ENCODE measurements at regions not wholly inside any gene's neighbourhood (a gene's known extent, or its start where the extent isn't known, plus 50 kb on each side); places are given as distances from the start of the nearest gene placed in this dataset.

- Mint-ChIP-seq H3K36me3 (ENCODE audit: low read depth) (no peaks in the 10 kb centered on the region), H3K27me3 (peaks cover 3% of the 10 kb centered on the region), H3K4me1 (ENCODE audit: low read depth) (peaks cover 16% of the 10 kb centered on the region), H3K27ac (no peak overlapping the region), H3K4me3 (no peak overlapping the region), H3K9me3 (no peaks in the 10 kb centered on the region)
- intact Hi-C loops (cut with micrococcal nuclease): loop anchor here (10.0 kb wide), 1 partner anchor 234 kb away; the partner anchor contains the start of gene ZNF22
- ATAC-seq (no peak), DNase-seq (no peak)
- POLR2A ChIA-PET: no interaction called here
- TF ChIP-seq CTCF (IDR thresholded peaks at IDR 0.05): no peak
- CTCF ChIA-PET: interaction anchor here (2.0 kb wide), 1 partner anchor 11 kb away, joined by 10 read pairs; no protein-coding TSS in a partner anchor
Observed at GRCh38 chr10:45238896-45239295, 76.5 kb downstream of the OR13A1 start.

DNA sequence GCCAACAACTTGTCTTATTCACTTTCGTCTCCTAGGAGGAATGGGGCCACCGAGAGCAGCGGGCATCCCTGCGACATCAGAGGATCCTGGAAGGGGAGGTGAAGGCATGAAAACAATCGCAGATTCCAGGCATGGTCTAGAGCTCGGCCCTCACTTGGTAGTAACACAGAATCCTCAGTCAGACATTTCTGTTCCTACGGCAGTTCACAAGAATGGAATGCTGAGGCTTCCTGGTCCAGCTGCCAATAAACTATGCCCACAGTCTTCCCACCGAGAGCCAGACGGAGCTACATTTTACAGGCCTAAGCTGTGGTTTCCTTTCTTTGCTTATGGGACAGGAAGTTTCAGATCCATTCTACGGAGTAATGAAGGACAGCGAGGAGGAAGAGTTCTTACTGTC is 75.8 kb downstream of the OR13A1 start:
- Mint-ChIP-seq H3K4me1 (ENCODE audit: low read depth) (peaks cover 16% of the 10 kb centered on the region), H3K27me3 (peaks cover 1% of the 10 kb centered on the region), H3K4me3 (no peak overlapping the region), H3K36me3 (ENCODE audit: low read depth) (no peaks in the 10 kb centered on the region), H3K27ac (no peak overlapping the region), H3K9me3 (no peaks in the 10 kb centered on the region)
- ChIA-PET CTCF (interaction anchor here (1.4 to 2.0 kb wide), 2 partner anchors 10 to 225 kb away, joined by 6 to 10 read pairs; no protein-coding TSS in a partner anchor), POLR2A (no interaction called here)
- DNase-seq (no peak), ATAC-seq (no peak)
- no peak for TF ChIP-seq CTCF (IDR thresholded peaks at IDR 0.05)
- intact Hi-C loops (cut with micrococcal nuclease): loop anchor here (10.0 kb wide), 2 partner anchors 215 to 235 kb away; partner anchors contain the start of gene ZNF22

DNA sequence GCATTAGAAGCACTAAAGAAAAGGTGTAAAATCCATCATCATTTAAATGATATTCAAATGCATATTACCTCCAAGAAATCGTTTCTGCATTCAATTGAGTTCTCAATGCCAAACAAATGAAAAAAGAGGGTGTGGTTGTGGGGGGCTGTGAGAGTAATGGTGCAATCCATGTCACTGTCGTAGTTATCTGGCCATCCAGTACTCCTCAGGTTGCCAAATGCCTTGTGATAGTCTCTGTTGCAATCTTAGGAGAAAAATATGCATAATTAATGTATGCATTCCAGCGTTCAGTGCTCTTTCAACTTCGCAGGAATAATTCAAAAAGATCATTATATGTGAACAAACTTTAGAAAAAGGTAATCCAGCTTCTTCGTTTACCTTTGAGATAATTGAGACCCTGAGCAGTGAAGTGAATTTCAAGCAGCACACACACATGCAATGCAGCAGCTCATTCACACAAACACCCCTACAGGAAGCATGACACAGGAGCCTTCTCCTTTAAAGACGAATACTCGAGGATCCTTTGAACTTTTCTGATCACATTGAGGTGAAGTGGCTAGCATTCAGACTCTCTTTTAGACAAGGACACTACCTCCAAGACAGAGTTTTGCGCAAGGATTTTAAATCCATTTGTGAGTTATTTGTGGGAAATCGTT is 73.4 kb downstream of the OR13A1 start:
- ChIA-PET POLR2A (no interaction called here), CTCF (interaction anchor here (1.2 kb wide), 1 partner anchor 14 kb away, joined by 3 read pairs; no protein-coding TSS in a partner anchor)
- no peak for TF ChIP-seq CTCF (IDR thresholded peaks at IDR 0.05)
- peaks cover 16% of the 10 kb centered on the region for H3K4me1 Mint-ChIP-seq (ENCODE audit: low read depth)
- no peak overlapping the region for H3K27ac Mint-ChIP-seq
- H3K9me3 Mint-ChIP-seq: no peaks in the 10 kb centered on the region
- ATAC-seq (no peak), DNase-seq (no peak)
- no peaks in the 10 kb centered on the region for H3K36me3 Mint-ChIP-seq (ENCODE audit: low read depth)
- intact Hi-C loops (cut with micrococcal nuclease): loop anchor here (10.0 kb wide), 1 partner anchor 213 kb away; no protein-coding TSS in a partner anchor
- H3K27me3 Mint-ChIP-seq: no peaks in the 10 kb centered on the region
- no peak overlapping the region for H3K4me3 Mint-ChIP-seq

GRCh38 chr10:45243261-45243660 is 72.1 kb downstream of the OR13A1 start:
- peaks cover 16% of the 10 kb centered on the region for H3K4me1 Mint-ChIP-seq (ENCODE audit: low read depth)
- ATAC-seq (no peak), DNase-seq (no peak)
- no peaks in the 10 kb centered on the region for H3K36me3 Mint-ChIP-seq (ENCODE audit: low read depth)
- no peak for TF ChIP-seq CTCF (IDR thresholded peaks at IDR 0.05)
- H3K9me3 Mint-ChIP-seq: no peaks in the 10 kb centered on the region
- no peak overlapping the region for H3K27ac Mint-ChIP-seq
- H3K4me3 Mint-ChIP-seq: no peak overlapping the region
- ChIA-PET CTCF (interaction anchor here (1.0 kb wide), 1 partner anchor 8 kb away, joined by 3 read pairs; no protein-coding TSS in a partner anchor), POLR2A (no interaction called here)
- no peaks in the 10 kb centered on the region for H3K27me3 Mint-ChIP-seq
- intact Hi-C loops (cut with micrococcal nuclease): loop anchor here (10.0 kb wide), 1 partner anchor 212 kb away; no protein-coding TSS in a partner anchor

DNA sequence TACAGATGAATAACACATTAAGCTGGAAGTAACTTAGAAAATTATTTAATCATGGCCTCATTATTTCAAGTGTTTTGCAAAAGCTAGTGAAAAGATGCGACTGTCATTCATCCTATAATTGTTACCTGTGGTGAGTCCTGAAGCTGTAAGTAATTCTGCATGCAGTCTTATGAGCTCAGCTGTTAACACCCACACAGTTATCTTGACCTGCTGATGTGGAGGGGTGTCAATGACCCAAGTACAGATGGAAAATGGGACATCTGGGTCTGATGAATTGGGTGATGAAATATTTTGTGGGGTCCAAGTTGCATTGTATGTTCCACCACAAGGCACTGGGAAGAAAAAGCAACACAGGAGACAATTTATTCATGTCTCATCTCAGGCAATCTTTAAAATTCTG is 68.9 kb downstream of the OR13A1 start:
- DNase-seq: no peak
- peaks cover 6% of the 10 kb centered on the region for H3K4me1 Mint-ChIP-seq (ENCODE audit: low read depth)
- intact Hi-C loops (cut with micrococcal nuclease): loop anchor here (10.0 kb wide), 1 partner anchor 208 kb away; no protein-coding TSS in a partner anchor
- no peak for TF ChIP-seq CTCF (IDR thresholded peaks at IDR 0.05)
- no peak for ATAC-seq
- no peak overlapping the region for H3K27ac Mint-ChIP-seq
- peaks cover 5% of the 10 kb centered on the region for H3K27me3 Mint-ChIP-seq
- ChIA-PET CTCF (interaction anchor here (0.8 to 1.2 kb wide), 4 partner anchors 11 to 218 kb away, joined by 3 to 4 read pairs (median 3); no protein-coding TSS in a partner anchor), POLR2A (interaction anchor here (1.0 kb wide), 1 partner anchor 11 kb away, joined by 3 read pairs; no protein-coding TSS in a partner anchor)
- H3K4me3 Mint-ChIP-seq: no peak overlapping the region
- H3K9me3 Mint-ChIP-seq: no peaks in the 10 kb centered on the region
- no peaks in the 10 kb centered on the region for H3K36me3 Mint-ChIP-seq (ENCODE audit: low read depth)
